ENCODE measurements at regions not wholly inside any gene's neighbourhood (a gene's known extent, or its start where the extent isn't known, plus 50 kb on each side); places are given as distances from the start of the nearest gene placed in this dataset.

DNA sequence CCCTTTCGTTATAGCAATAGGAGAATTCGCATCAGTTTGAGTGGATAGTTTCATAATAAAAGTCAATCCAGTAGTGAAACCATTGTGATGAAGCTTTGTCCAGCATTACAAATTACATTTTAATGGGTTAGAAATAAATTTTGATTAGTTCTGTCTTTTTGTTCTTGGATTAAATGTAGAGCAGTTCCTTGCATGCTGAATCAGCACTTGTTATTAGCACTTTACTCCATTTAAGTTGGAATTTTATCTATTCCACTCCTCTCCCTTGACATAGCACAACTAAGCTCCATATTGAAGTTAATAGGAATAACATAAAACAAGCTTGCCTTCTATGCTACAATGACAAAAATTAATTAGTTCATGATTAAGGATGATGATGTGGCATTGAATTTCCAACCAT is 624.1 kb downstream of the CCDC85A start:
- no peak for TF ChIP-seq CTCF (IDR thresholded peaks at IDR 0.05)
- TF ChIP-seq EP300 (IDR thresholded peaks at IDR 0.05), result no peak
- no peak for TF ChIP-seq POLR2A (IDR thresholded peaks at IDR 0.05)

Data from ovary (tissue), 3 donors.